Esophagus squamous epithelium (tissue), 5 donors: ENCODE measurements at regions not wholly inside any gene's neighbourhood (a gene's known extent, or its start where the extent isn't known, plus 50 kb on each side); places are given as distances from the start of the nearest gene placed in this dataset.

Source experiments
- DNase-seq: peaks from one replicate; lab custom pipeline; 2025; lab: John Stamatoyannopoulos, UW
- H3K27ac ChIP-seq, 4 donors: fragments of 200-600 bp; sonication (generic); one replicate each; pipeline ENCODE4 v1.5.1; 2016 to 2019; ENCODE audit warnings: mild to moderate bottlenecking in 1 of 4
- H3K27me3 ChIP-seq, 4 donors: fragments of 200-600 bp; sonication (generic); 1 replicate in 3 of 4; 2 replicates in 1 of 4; pipeline versions ENCODE4 v1.5.1 to v1.6.0; 2017 to 2021; ENCODE audit warnings: antibody characterized with exemption in 1 of 4
- H3K36me3 ChIP-seq, 3 donors: fragments of 200-600 bp; sonication (generic); one replicate each; pipeline ENCODE4 v1.5.1; 2016 to 2019
- H3K4me1 ChIP-seq, 3 donors: fragments of 200-600 bp; sonication (generic); one replicate each; pipeline ENCODE4 v1.5.1; 2017 to 2019
- H3K4me3 ChIP-seq, 4 donors: fragments of 200-600 bp; sonication (generic); 1 replicate in 3 of 4; 2 replicates in 1 of 4; pipeline ENCODE4 v1.5.1; 2016 to 2019; ENCODE audit warnings: mild to moderate bottlenecking in 2 of 4, moderate library complexity in 1 of 4
- H3K9me3 ChIP-seq, 3 donors: fragments of 200-600 bp; sonication (generic); one replicate each; pipeline ENCODE4 v1.5.1; 2016 to 2019
- CTCF ChIP-seq, 6 experiments: fragments of 450-650 bp in 4 of 6; fragments of 200-600 bp in 2 of 6; sonication (generic) in 2 of 6; IDR thresholded peaks; one replicate each; pipeline ENCODE4 v1.5.1; 2016 to 2019; ENCODE audit warnings: antibody characterized with exemption in 6 of 6, mild to moderate bottlenecking in 4 of 6, moderate library complexity in 4 of 6
- POLR2A ChIP-seq, 4 donors: fragments of 450-650 bp; IDR thresholded peaks; one replicate each; pipeline ENCODE4 v1.6.1; 2017; ENCODE audit warnings: antibody characterized with exemption in 4 of 4, mild to moderate bottlenecking in 4 of 4, moderate library complexity in 3 of 4
- WGBS, 2 donors: methylation state at CpG; one replicate each; pipeline ENCODE4 v1.1.5; 2018; 5-methylcytosine and 5-hydroxymethylcytosine counted together
- intact Hi-C: fragments of 100-400 bp; cut with DNase I; formaldehyde crosslinking; loops from one replicate; pipeline ENCODE4 v1.15.0; 2022
- donor health status: DM: yes; HTN: yes; CAD: no.

- TF ChIP-seq POLR2A (IDR thresholded peaks at IDR 0.05) (no peak), CTCF (IDR thresholded peaks at IDR 0.05) (no peak)
- Histone ChIP-seq H3K27me3 (peaks cover 0 to 5% (median 0%) of the 10 kb centered on the region in 4 donors), H3K4me3 (no peak overlapping the region), H3K36me3 (no peaks in the 10 kb centered on the region), H3K9me3 (peaks cover 0 to 14% (median 0%) of the 10 kb centered on the region in 3 donors), H3K27ac (no peak overlapping the region), H3K4me1 (no peaks in the 10 kb centered on the region)
- intact Hi-C loops: no loop called here
- WGBS, 2 donors: 10 to 56% methylated on average over 2 to 5 of the region's 5 CpGs
- DNase-seq: no peak
These were observed 138.4 kb downstream of the GADD45G start for GRCh38 chr9:89743216-89743572.

GRCh38 chr9:89743573-89744254 lies 138.9 kb downstream of the GADD45G start:
- no peak for TF ChIP-seq POLR2A (IDR thresholded peaks at IDR 0.05)
- TF ChIP-seq CTCF (IDR thresholded peaks at IDR 0.05): no peak
- 69% methylated on average over 3 of the region's 8 CpGs for WGBS, 2 donors
- Histone ChIP-seq H3K36me3 (no peaks in the 10 kb centered on the region), H3K4me1 (no peaks in the 10 kb centered on the region), H3K9me3 (peaks cover 0 to 14% (median 0%) of the 10 kb centered on the region in 3 donors), H3K27ac (no peak overlapping the region), H3K4me3 (no peak overlapping the region), H3K27me3 (peaks cover 0 to 5% (median 0%) of the 10 kb centered on the region in 4 donors)
- DNase-seq: no peak
- intact Hi-C loops: no loop called here

- intact Hi-C loops: no loop called here
- Histone ChIP-seq H3K4me1 (no peaks in the 10 kb centered on the region), H3K9me3 (peaks cover 0 to 14% (median 0%) of the 10 kb centered on the region in 3 donors), H3K27ac (no peak overlapping the region), H3K27me3 (peaks cover 0 to 5% (median 0%) of the 10 kb centered on the region in 4 donors), H3K36me3 (no peaks in the 10 kb centered on the region), H3K4me3 (no peak overlapping the region)
- WGBS, 2 donors: 74 to 83% methylated on average over 1 to 3 of the region's 8 CpGs
- TF ChIP-seq CTCF (IDR thresholded peaks at IDR 0.05): no peak
- no peak for TF ChIP-seq POLR2A (IDR thresholded peaks at IDR 0.05)
- no peak for DNase-seq
These were observed 139.4 kb downstream of the GADD45G start for GRCh38 chr9:89744255-89744648.

GRCh38 chr9:89744730-89745129 lies 139.9 kb downstream of the GADD45G start:
- 100% methylated on average over 1 of the region's 3 CpGs; no CpG with 5 or more reads in 1 of the 2 donors for WGBS, 2 donors
- Histone ChIP-seq H3K4me3 (no peak overlapping the region), H3K27ac (no peak overlapping the region), H3K27me3 (peaks cover 0 to 5% (median 0%) of the 10 kb centered on the region in 4 donors), H3K36me3 (no peaks in the 10 kb centered on the region), H3K9me3 (peaks cover 0 to 14% (median 0%) of the 10 kb centered on the region in 3 donors), H3K4me1 (peaks cover 0 to under 1% (median 0%) of the 10 kb centered on the region in 3 donors)
- DNase-seq: no peak
- intact Hi-C loops: no loop called here
- TF ChIP-seq POLR2A (IDR thresholded peaks at IDR 0.05): no peak
- no peak for TF ChIP-seq CTCF (IDR thresholded peaks at IDR 0.05)

GRCh38 chr9:89745601-89746376 lies 141.0 kb downstream of the GADD45G start:
- DNase-seq: no peak
- peaks cover 0 to 14% (median 0%) of the 10 kb centered on the region in 3 donors for H3K9me3 ChIP-seq

More at GRCh38 chr9:89745601-89746376, 141.0 kb downstream of the GADD45G start:
- WGBS, 2 donors: 81 to 87% methylated on average over 3 to 5 of the region's 9 CpGs
- peaks cover 0 to under 1% (median 0%) of the 10 kb centered on the region in 4 donors for H3K27me3 ChIP-seq
- no peak overlapping the region for H3K27ac ChIP-seq
- intact Hi-C loops: no loop called here
- peaks cover 0 to 4% (median 0%) of the 10 kb centered on the region in 3 donors for H3K4me1 ChIP-seq
- no peaks in the 10 kb centered on the region for H3K36me3 ChIP-seq
- no peak for TF ChIP-seq POLR2A (IDR thresholded peaks at IDR 0.05)
- TF ChIP-seq CTCF (IDR thresholded peaks at IDR 0.05): no peak
- H3K4me3 ChIP-seq: no peak overlapping the region
